ENCODE measurements at regions not wholly inside any gene's neighbourhood (a gene's known extent, or its start where the extent isn't known, plus 50 kb on each side); places are given as distances from the start of the nearest gene placed in this dataset.

DNA sequence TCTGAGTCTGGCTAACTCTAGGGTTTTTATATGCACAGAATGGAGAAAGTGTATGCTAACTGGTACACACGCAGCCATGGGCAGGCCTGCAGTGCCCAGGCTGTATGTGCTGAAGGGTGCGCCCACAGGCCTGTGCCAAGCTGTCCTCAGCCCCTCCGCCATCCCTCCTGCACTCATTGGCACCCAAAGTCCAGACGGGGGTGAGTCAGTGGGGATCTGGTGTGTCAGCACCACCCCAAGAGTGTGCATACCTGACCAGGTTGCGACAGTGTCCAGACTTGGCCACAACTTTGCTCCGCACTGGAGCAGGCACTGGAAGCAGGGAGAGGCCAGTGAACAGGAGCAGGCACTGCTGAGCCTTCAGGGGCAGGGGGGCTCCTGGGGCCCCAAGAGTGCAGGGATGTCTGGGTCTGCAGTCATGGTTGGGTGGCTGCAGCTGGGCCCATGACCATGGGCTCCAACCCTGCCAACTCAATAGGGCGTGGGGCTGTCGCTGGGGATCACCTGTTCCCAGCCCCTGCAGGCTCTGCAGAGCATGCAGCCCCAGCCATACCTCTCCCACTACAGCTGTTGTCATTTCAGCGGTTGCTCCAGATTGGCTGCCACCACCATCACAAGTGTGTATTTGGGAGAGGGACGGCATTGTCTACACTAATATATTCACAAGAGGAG lies 717.8 kb downstream of the EPHA7 start:
- ATAC-seq = no peak

DNA sequence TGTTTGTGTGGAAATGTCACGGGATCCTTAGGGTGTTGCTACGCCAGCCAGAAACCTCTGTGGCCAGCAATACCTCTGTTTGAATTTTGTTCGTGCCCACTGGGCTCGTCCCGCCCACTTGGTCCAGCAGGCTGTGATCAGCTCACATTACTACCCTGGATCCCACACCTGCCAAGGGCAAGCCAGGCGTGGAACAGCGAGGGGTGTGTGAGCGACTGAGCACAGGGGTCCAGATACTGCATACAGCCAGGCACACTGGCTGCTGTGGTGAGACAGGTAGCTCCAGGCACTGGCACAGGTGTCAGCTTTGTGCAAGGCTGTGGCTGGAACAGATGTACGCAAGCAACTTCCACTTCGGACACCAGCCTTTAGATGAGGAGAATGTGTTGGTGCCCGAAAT lies 718.9 kb downstream of the EPHA7 start:
- no peak overlapping the region for H3K4me3 ChIP-seq
- WGBS, 3 donors = 83 to 88% (median 86%) methylated on average over 11 of the region's 11 CpGs
- intact Hi-C loops (cut with DNase I) = no loop called here
- no peak for DNase-seq
- ATAC-seq = no peak
- H3K4me1 ChIP-seq = no peaks in the 10 kb centered on the region
- no peak overlapping the region for H3K27ac ChIP-seq
- no peaks in the 10 kb centered on the region for H3K9me3 ChIP-seq
- TF ChIP-seq, protein P1, sequence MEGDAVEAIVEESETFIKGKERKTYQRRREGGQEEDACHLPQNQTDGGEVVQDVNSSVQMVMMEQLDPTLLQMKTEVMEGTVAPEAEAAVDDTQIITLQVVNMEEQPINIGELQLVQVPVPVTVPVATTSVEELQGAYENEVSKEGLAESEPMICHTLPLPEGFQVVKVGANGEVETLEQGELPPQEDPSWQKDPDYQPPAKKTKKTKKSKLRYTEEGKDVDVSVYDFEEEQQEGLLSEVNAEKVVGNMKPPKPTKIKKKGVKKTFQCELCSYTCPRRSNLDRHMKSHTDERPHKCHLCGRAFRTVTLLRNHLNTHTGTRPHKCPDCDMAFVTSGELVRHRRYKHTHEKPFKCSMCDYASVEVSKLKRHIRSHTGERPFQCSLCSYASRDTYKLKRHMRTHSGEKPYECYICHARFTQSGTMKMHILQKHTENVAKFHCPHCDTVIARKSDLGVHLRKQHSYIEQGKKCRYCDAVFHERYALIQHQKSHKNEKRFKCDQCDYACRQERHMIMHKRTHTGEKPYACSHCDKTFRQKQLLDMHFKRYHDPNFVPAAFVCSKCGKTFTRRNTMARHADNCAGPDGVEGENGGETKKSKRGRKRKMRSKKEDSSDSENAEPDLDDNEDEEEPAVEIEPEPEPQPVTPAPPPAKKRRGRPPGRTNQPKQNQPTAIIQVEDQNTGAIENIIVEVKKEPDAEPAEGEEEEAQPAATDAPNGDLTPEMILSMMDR (IDR thresholded peaks at IDR 0.05) = no peak
- no peaks in the 10 kb centered on the region for H3K27me3 ChIP-seq (ENCODE audit: insufficient read depth in 3 of 3, low read length in 2 of 3)
- H3K36me3 ChIP-seq (ENCODE audit: insufficient read depth in 1 of 2, low read depth in 1 of 2) = no peaks in the 10 kb centered on the region

More for the DNA sequence above, 717.8 kb downstream of the EPHA7 start:
- peak in 1 of 2 donors; percentile 30 for DNase-seq
- 79 to 83% (median 79%) methylated on average over 10 of the region's 10 CpGs for whole genome bisulfite sequencing, 3 donors
- intact Hi-C loops (cut with DNase I) = no loop called here
- H3K4me3 ChIP-seq = no peak overlapping the region
- no peaks in the 10 kb centered on the region for H3K27me3 ChIP-seq (ENCODE audit: insufficient read depth in 3 of 3, low read length in 2 of 3)
- TF ChIP-seq, protein P1 (IDR thresholded peaks at IDR 0.05) = no peak
- H3K4me1 ChIP-seq = no peaks in the 10 kb centered on the region
- no peaks in the 10 kb centered on the region for H3K36me3 ChIP-seq (ENCODE audit: insufficient read depth in 1 of 2, low read depth in 1 of 2)
- H3K9me3 ChIP-seq = no peaks in the 10 kb centered on the region
- H3K27ac ChIP-seq = no peak overlapping the region

DNA sequence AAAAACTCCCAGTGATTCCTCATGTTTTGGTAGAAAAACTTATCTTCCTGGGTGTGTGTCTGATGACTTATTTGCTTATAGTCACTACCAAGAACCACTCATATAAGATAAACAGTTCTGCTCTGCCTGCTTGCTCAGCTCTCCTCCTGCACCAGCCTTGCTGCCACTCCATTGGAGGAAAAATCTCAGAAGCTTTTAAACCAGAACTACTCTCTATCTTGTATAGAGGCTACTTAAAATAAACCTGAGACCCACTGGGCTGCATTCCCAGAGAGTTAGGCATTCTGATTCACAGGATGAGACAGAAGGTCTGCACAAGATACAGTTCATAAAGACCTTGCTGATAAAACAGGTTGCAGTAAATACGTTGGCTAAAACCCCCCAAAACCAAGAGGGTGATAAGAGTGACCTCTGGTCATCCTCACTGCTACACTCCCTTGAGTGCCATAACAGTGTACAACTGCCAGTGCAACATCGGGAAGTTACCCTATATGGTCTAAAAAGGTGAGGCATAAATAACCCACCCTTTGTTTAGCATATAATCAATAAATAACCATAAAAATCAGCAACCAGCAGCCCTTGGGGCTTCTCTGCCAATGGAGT lies 728.3 kb downstream of the EPHA7 start:
- Histone ChIP-seq H3K4me3 (no peak overlapping the region), H3K4me1 (no peaks in the 10 kb centered on the region), H3K36me3 (ENCODE audit: insufficient read depth in 1 of 2, low read depth in 1 of 2) (no peaks in the 10 kb centered on the region), H3K9me3 (no peaks in the 10 kb centered on the region), H3K27me3 (ENCODE audit: insufficient read depth in 3 of 3, low read length in 2 of 3) (no peaks in the 10 kb centered on the region), H3K27ac (no peak overlapping the region)
- no peak for ATAC-seq
- no peak for DNase-seq
- WGBS, 3 donors = 59 to 76% (median 67%) methylated on average over 2 of the region's 2 CpGs
- intact Hi-C loops (cut with DNase I) = no loop called here
- TF ChIP-seq, protein P1 (IDR thresholded peaks at IDR 0.05) = no peak

DNA sequence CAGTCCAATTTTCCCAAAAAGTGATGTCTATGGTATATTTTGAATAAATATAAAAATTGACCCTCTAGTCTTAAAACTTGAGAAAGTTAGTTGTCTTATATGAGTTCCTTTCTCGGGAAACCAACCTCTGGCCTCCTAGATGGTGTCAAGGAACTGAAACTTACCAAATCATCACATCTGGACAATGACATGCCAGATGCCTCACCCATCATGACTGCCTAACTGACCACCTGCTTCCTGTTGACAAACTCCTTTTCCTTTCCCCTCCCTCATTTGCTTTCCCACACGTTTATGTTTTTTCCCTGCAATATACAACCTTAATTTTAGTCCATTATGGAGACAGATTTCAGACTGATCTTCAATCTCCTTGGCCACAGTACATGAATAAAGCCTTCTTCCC lies 731.0 kb downstream of the EPHA7 start:
- H3K4me3 ChIP-seq = no peak overlapping the region
- no peak for ATAC-seq

More for the DNA sequence above, 731.0 kb downstream of the EPHA7 start:
- 27 to 44% (median 42%) methylated on average over 2 of the region's 2 CpGs for WGBS, 3 donors
- Histone ChIP-seq H3K27me3 (ENCODE audit: insufficient read depth in 3 of 3, low read length in 2 of 3) (no peaks in the 10 kb centered on the region), H3K9me3 (no peaks in the 10 kb centered on the region), H3K4me1 (no peaks in the 10 kb centered on the region), H3K27ac (no peak overlapping the region), H3K36me3 (ENCODE audit: insufficient read depth in 1 of 2, low read depth in 1 of 2) (no peaks in the 10 kb centered on the region)
- DNase-seq = no peak
- intact Hi-C loops (cut with DNase I) = no loop called here
- TF ChIP-seq, protein P1 (IDR thresholded peaks at IDR 0.05) = no peak
